SU-DHL-6 (cell line): ENCODE measurements at regions not wholly inside any gene's neighbourhood (a gene's known extent, or its start where the extent isn't known, plus 50 kb on each side); places are given as distances from the start of the nearest gene placed in this dataset.
"Not testable (repeated sequence)": the region's sequence is repeated elsewhere in the genome, so short reads cannot be mapped to it uniquely, and the experiment has no call there.

Experiments
- H2AFZ ChIP-seq: fragments of 200-600 bp; sonication (generic); 2 replicates; pipeline ENCODE4 v1.6.1; 2014; ENCODE audit warnings: low read depth, mild to moderate bottlenecking, moderate library complexity, mixed read lengths, antibody characterized with exemption, low read length; ENCODE audit not compliant: severe bottlenecking
- H3F3A ChIP-seq: fragments of 200-600 bp; shearing (Covaris generic); 2 replicates; pipeline ENCODE4 v1.6.0; 2016; ENCODE audit warnings: antibody characterized with exemption, mild to moderate bottlenecking; ENCODE audit not compliant: insufficient read depth
- H3K27ac ChIP-seq: fragments of 200-600 bp; sonication (generic); 2 replicates; pipeline ENCODE4 v1.5.1; 2016; ENCODE audit warnings: low read depth, mild to moderate bottlenecking, low read length, moderate library complexity, mixed read lengths
- H3K27me3 ChIP-seq: fragments of 200-600 bp; sonication (generic), shearing (Covaris generic); 2 replicates; pipeline ENCODE4 v1.6.0; 2014; ENCODE audit warnings: mild to moderate bottlenecking, low read length
- H3K36me3 ChIP-seq: fragments of 200-600 bp; sonication (generic); 2 replicates; pipeline ENCODE4 v1.6.1; 2014; ENCODE audit warnings: mild to moderate bottlenecking, low read length, mixed read lengths
- H3K4me2 ChIP-seq: fragments of 300-600, 200-600 bp; shearing (Covaris generic), sonication (generic); 2 replicates; pipeline ENCODE4 v1.6.0; 2014; ENCODE audit warnings: low read length, low read depth, mild to moderate bottlenecking; ENCODE audit not compliant: poor library complexity, severe bottlenecking
- H3K4me3 ChIP-seq: fragments of 200-600 bp; sonication (generic); 2 replicates; pipeline ENCODE4 v1.5.1; 2014; ENCODE audit warnings: antibody characterized with exemption, low read length, mild to moderate bottlenecking, mixed read lengths; ENCODE audit not compliant: insufficient read depth, poor library complexity, severe bottlenecking
- H3K79me2 ChIP-seq: fragments of 200-600 bp; sonication (generic); 2 replicates; pipeline ENCODE4 v1.6.1; 2014; ENCODE audit warnings: mild to moderate bottlenecking, low read length, moderate library complexity; ENCODE audit not compliant: insufficient read depth
- H3K9ac ChIP-seq: fragments of 200-600 bp; sonication (generic); 2 replicates; pipeline ENCODE4 v1.7.0; 2014; ENCODE audit warnings: mild to moderate bottlenecking, low read length
- H3K9me2 ChIP-seq: fragments of 200-600 bp; sonication (generic); replicated peaks from 2 replicates; pipeline ENCODE4 v1.6.1; 2014; ENCODE audit warnings: low read length; ENCODE audit not compliant: insufficient read depth
- H3K9me3 ChIP-seq: fragments of 200-600 bp; sonication (generic); 2 replicates; pipeline ENCODE4 v1.6.1; 2014; ENCODE audit warnings: low read length, mixed read lengths; ENCODE audit not compliant: insufficient read depth
- H4K20me1 ChIP-seq: fragments of 200-600 bp; sonication (generic); 2 replicates; pipeline ENCODE4 v1.6.1; 2014; ENCODE audit warnings: low read depth, mild to moderate bottlenecking, antibody characterized with exemption, low read length, moderate library complexity, mixed read lengths
- CTCF ChIP-seq: fragments of 200-600 bp; sonication (generic); IDR thresholded peaks from one replicate; pipeline ENCODE4 v1.5.1; 2017; ENCODE audit warnings: antibody characterized with exemption, mild to moderate bottlenecking, low read length, moderate library complexity; ENCODE audit not compliant: insufficient read depth, poor library complexity, severe bottlenecking
- EZH2phosphoT487 ChIP-seq: fragments of 200-600 bp; sonication (generic), shearing (Covaris generic); conservative IDR thresholded peaks from 2 replicates; pipeline ENCODE4 v1.6.1; 2018; ENCODE audit warnings: mild to moderate bottlenecking, antibody characterized with exemption, low read length, moderate library complexity, mixed read lengths

GRCh38 chr5:15103864-15104263 lies 232.3 kb upstream of the ANKH start:
- Histone ChIP-seq H2AFZ (no peak overlapping the region), H3K36me3 (no peaks in the 10 kb centered on the region), H3F3A (no peaks in the 10 kb centered on the region), H4K20me1 (no peaks in the 10 kb centered on the region), H3K4me3 (no peak overlapping the region), H3K9ac (no peak overlapping the region), H3K27ac (no peak overlapping the region), H3K4me2 (no peak overlapping the region), H3K9me2 (no peaks in the 10 kb centered on the region), H3K79me2 (no peaks in the 10 kb centered on the region), H3K9me3 (no peaks in the 10 kb centered on the region), H3K27me3 (no peaks in the 10 kb centered on the region)
- TF ChIP-seq CTCF: no peak
- TF ChIP-seq EZH2phosphoT487: no peak

DNA sequence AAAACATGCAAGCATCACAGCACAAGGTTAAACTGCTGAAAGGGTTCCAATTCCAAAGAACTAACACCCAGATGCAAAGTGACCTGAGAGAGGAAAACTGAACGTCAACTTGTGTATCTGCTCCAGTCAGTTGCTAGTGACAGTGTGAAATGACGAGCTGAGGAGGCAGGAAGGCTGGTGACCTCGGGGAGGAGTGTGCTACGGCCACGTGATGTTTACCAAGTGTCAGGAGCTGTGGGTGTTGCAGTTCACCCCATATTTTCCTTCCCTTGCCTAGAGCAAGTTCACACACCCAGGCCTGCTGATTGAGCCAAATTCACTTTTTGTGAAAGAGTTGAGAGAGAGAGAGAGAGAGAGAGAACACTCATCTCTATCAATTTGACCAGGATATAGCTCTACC lies 231.6 kb upstream of the ANKH start:
- H3K4me3 ChIP-seq: no peak overlapping the region
- H3K79me2 ChIP-seq: no peaks in the 10 kb centered on the region
- H3K27ac ChIP-seq: no peak overlapping the region
- no peak overlapping the region for H3K4me2 ChIP-seq
- TF ChIP-seq CTCF (no peak), EZH2phosphoT487 (no peak)
- H2AFZ ChIP-seq: no peak overlapping the region
- H4K20me1 ChIP-seq: no peaks in the 10 kb centered on the region
- no peaks in the 10 kb centered on the region for H3K27me3 ChIP-seq
- no peaks in the 10 kb centered on the region for H3K9me3 ChIP-seq
- no peaks in the 10 kb centered on the region for H3F3A ChIP-seq
- H3K9ac ChIP-seq: no peak overlapping the region
- H3K9me2 ChIP-seq: no peaks in the 10 kb centered on the region
- H3K36me3 ChIP-seq: no peaks in the 10 kb centered on the region

- H3K27ac ChIP-seq: no peak overlapping the region
- H3K9ac ChIP-seq: no peak overlapping the region
- H3K27me3 ChIP-seq: no peaks in the 10 kb centered on the region
- TF ChIP-seq EZH2phosphoT487 (no peak), CTCF (no peak)
- H2AFZ ChIP-seq: no peak overlapping the region
- no peaks in the 10 kb centered on the region for H4K20me1 ChIP-seq
- no peaks in the 10 kb centered on the region for H3F3A ChIP-seq
- H3K4me2 ChIP-seq: no peak overlapping the region
- H3K36me3 ChIP-seq: no peaks in the 10 kb centered on the region
- no peaks in the 10 kb centered on the region for H3K9me2 ChIP-seq
- H3K4me3 ChIP-seq: no peak overlapping the region
- H3K79me2 ChIP-seq: no peaks in the 10 kb centered on the region
- H3K9me3 ChIP-seq: no peaks in the 10 kb centered on the region
Observed at GRCh38 chr5:15097552-15097951, 226.0 kb upstream of the ANKH start.

GRCh38 chr5:15096686-15097085 lies 225.1 kb upstream of the ANKH start:
- not testable (repeated sequence) for H3K36me3 ChIP-seq, H3K9me3 ChIP-seq, H3K79me2 ChIP-seq, H3K9ac ChIP-seq, H3K4me2 ChIP-seq, H4K20me1 ChIP-seq, H3K27ac ChIP-seq, H3K9me2 ChIP-seq, H2AFZ ChIP-seq, H3F3A ChIP-seq, H3K27me3 ChIP-seq, H3K4me3 ChIP-seq
